Stimulated activated CD4-positive, alpha-beta T cell treated with anti-CD3 and anti-CD28 coated beads, TNF-alpha, amount 100 ng/mL, for 24 hours (primary cell): ENCODE measurements at regions not wholly inside any gene's neighbourhood (a gene's known extent, or its start where the extent isn't known, plus 50 kb on each side); places are given as distances from the start of the nearest gene placed in this dataset.
"Not testable (repeated sequence)": the region's sequence is repeated elsewhere in the genome, so short reads cannot be mapped to it uniquely, and the experiment has no call there.

Experiments used
- DNase-seq, 3 experiments: peaks; one replicate each; pipeline ENCODE4 v3.0.0-alpha.2; 2020; ENCODE audit warnings: low read depth in 3 of 3

DNA sequence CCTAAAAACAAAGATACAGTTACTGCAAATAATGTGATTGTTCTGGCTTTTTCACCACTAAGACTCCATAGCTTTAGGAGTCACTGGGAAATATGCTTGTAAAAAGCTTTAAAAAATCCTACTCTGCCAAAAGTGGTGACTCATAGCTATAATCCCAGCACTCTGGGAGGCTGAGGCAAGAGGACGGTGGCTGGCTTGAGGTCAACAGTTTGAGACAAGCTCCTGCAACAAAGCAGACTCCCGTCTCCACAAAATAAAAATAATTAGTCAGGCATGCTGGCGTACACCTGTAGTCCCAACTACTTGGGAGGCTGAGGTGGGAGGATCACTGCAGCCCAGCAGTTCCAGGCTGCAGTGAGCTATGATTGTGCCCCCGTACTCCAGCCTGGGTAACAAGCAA is 406.4 kb downstream of the HTR1A start:
- DNase-seq = no peak

DNA sequence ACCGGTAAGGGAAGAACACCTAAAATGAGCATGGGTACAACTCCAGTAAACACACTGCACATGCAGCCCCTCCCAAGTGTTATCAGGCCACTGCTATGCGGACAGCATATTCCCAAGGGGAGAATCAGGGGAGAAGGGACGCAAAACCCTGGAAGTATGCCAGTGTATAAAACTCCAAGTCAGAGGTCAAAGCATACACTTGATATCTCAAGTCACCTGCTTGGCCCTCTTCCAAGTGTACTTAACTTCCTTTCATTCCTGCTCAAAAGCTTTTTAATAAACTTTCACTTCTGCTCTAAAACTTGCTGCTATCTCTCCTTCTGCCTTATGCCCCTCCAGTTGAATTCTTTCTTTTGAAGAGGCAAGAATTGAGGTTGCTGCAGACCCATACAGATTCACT is 408.1 kb downstream of the HTR1A start:
- no peak for DNase-seq

DNA sequence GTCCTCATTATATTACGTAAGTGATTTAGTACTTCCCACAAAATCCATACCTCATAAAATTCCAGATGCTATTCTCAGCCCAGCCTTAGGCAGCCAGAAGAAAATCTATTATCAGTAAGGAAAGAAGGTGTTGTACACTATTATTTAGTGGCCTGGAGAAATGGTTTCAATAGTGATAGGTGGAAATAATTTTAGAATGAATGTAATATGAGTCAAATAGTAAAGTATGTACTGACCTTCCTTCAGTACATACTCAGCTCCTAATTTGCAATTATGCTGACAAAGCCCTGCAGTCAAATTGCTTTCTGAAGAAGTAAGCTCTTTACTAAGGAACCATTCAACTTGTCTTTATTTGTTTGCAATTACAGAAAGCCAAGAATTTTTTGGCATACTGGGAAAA is 409.2 kb downstream of the HTR1A start:
- DNase-seq = no peak

DNA sequence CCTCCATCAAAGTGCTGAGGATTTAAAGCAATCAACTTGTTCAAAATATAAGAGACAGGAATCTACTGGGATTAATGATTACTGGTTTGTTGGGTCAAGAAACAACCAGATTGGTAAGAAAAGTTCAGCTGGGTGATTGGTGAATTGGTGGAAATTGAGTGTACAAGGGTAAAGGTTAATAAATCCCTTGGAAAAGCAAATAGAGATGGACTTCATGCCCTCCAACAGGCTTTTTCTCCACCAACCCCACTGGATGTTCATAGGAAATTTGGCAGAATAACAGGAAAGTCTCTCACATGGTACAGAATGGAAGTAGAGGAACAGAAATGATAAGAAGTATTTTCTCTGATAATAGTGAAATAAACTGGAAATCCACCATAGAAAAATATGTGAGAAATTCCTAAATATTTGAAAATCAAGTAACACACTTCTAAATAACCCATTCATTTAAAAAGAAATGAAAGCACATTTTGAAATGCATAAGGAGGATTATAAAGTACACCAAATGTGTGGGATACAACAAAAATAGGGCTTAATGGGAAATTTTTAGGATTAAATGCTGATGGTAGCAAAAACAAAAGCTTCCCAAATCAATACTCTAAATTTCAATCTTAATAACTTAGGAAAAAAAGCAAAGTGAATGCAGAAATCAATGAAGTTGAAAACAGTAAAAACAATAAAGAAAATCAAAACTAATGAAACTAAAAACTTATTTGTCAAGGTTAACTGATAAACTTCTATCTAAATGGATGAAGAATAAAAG is 426.2 kb downstream of the HTR1A start:
- DNase-seq = no peak

DNA sequence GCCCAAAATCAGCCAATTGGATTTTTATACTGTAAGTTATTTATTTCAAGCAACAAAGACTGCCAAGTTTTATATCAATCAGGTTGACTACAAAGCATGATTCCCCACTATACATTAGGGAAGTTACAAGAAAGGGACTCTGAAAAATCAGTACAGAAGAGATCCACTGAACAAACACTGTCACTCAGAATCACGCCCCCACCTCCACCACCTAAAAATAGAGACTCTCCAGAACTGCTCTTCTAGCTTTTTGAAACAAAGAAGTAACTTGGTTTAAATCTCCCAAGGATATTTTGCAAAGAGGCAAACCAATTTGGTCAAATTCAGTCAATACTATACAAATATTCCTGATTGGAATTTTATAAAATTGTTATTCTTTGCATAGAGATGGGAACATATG is 438.0 kb downstream of the HTR1A start:
- no peak for DNase-seq

DNA sequence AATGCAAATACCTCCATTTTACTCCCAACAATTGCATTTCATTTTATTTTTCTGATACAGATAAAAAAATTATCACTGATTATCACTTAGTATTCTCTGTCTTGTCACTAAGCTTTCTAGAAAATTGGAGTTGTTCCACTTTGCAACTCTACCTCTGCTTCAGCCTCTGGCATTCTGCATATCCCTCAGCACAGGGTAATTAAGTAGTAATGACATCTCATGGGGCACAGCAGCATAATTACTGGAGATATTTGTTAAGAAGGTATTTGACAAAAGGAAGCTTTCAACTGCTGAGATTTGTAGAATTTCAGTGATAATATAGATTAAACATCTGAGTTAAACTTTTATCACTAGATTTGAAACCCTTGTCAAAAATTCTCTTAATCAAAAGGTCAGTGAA is 446.2 kb downstream of the HTR1A start:
- no peak for DNase-seq

DNA sequence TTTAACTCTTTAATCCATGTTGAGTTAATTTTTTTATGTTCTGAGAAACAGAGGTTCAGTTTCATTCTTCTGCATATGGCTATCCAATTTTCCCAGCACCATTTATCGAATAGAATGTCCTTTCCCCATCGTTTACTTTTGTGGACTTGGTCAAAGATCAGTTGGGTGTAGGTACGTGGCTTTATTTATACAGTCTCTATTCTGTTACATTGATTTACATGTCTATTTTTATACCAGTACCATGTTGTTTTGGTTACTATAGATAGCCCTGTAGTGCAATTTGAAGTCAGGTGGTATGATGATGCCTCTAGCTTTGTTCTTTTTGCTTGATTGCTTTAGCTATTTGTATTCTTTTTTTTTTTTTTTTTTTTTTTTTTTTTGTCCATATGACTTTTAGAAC is 462.0 kb downstream of the HTR1A start:
- DNase-seq = no peak

DNA sequence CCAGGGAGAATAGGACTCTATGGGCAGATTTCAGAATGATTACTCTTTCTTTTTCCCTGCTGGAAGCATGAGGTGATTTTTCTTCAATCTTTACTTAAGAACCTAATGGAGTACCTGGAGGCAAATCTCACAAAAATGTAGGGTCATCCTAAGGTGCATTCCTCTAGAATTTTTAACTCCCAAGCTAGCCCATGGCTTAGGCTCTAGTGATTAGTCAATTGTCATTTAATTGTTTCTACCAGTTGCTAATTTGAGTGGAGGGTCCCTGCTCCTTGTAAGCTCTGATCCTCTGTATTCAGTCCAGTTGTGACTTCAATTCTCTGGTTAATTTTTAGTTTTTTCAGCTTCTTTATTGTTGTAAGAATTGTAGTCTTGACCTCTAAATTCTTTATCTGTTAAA is 467.0 kb downstream of the HTR1A start:
- no peak for DNase-seq

DNA sequence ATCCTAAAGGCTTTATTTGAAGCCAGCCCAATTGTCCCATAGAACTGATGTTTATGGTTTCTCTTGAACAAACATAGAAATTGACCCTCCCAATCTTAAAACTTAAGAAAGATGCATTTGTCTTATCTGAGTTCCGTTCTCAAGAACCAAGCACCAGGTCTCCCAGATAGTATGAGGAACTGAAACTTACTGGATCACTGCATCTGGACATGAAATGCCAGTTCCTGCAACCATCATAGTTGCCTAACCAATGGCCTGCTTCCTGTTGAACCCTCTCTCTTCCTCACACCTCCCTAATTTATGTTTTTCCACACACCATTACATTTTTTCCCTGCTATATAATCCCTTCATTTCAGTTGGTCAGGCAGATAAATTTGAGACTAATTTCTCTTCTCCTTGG is 478.9 kb downstream of the HTR1A start:
- DNase-seq = no peak

DNA sequence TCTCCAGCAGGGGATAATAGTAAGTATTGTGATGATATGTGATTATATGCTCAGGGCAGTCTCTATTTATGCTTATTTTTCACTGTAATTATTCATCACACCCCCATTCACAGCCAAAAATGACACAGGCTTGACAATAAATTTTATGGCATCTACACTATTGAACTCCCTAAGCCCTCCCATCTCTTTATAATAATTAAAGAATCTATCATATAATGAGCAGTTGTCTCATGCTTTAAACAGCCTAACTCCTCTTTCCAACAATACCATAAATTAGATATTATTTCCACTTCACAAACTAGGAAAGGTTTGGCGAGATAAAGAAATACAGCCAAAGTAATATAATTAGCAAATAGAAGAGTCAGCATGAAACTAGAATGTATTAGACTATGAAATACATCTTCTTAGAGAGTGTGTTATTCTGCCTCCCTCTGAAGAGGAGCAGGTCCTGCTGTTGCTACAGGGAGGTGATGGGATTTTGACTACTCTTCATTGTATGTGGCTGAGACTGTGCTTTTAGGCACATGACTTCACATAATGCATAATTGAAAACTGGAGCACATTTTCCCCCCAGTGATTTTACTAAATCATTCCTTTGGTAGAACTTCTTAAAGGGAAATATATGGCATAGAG is 488.8 kb downstream of the HTR1A start:
- no peak for DNase-seq

DNA sequence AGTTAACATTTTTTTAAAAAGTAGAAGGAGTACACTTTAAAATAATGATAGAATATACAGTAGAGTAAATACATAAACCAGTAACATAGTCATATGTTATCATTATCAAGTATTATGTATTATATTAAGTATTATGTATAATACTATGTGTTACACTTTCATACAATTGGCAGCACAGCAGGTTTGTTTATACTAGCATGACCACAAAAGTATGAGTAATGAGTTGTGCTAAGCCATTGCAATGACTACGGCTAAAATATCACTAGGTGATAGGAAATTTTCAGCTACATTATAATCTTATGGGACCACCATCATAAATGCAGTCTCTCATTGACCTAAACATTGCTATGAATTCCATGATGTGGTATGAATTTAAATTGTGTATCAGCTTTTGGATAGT is 506.0 kb downstream of the HTR1A start:
- no peak for DNase-seq

DNA sequence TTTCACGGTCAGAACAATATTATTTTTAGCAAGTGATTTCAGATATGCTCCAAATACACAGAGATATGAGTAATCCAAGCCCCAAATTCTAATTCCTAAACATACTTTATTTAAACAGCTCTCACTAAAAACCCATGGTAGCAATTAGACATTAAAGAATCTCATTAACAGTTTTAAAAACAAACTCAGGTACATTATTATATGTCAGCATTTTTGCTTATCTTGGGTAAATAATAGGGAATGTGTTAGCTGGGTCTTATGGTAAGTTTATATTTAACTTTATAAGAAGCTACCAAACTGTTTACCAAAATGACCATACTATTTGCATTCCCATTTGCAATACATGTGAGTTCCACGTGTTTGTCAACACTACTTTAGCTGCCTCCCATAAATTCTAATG is 511.1 kb downstream of the HTR1A start:
- no peak for DNase-seq

DNA sequence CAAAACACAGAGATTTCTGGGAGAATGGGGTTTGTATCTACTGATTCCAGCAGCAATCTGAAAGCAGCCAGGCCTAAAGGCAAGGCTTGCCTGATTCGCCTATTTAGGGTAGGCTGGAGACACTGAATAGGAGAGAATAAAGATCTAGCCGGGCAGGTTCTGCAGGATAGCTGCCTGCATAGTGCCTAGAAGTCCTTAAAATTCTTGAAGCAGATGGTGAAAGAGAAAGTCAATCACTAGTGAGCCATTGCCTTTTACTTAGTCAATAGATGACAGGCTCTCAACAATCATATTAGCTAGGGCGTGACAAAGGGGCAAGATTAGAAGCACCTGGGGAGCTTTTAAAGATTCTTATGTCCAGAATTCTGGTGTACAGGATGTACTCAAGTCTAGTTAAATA is 522.7 kb downstream of the HTR1A start:
- DNase-seq = no peak

DNA sequence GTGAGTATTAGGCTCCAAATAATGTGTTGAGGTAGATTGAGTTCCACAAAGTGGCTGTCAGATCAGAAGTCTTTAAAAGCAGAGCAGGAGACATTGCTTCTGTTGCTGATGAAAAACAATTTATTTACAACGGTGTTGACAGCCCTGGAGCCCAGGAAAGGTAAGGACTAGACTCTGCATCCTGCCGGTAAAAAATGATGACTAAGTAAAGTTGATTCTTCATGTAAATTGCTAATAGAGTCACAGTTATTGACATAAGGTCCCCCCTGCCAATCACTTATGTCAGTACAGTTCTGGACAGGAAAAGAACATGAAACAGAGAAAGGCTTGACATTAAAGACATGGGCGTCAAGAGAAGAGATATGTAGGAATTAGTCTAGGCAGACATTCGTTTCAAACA is 552.5 kb downstream of the HTR1A start:
- no peak for DNase-seq

DNA sequence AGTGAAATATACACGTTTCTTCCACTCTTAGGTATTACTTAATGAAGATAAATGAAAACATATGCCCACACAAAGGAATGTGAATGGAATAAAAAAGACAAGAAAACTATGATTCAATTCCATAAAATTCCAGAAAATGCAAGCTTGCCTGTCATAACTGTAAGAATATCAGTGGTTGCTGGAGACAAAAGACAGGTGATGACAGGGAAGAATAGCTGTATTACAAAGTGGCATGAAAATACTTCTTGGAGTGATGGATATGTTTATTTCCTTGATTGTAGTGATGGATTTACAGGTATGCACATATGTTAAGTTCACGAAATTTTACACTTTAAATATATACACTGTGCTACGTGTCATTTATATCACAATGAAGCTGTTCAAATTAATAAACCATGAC is 553.3 kb downstream of the HTR1A start:
- no peak for DNase-seq

DNA sequence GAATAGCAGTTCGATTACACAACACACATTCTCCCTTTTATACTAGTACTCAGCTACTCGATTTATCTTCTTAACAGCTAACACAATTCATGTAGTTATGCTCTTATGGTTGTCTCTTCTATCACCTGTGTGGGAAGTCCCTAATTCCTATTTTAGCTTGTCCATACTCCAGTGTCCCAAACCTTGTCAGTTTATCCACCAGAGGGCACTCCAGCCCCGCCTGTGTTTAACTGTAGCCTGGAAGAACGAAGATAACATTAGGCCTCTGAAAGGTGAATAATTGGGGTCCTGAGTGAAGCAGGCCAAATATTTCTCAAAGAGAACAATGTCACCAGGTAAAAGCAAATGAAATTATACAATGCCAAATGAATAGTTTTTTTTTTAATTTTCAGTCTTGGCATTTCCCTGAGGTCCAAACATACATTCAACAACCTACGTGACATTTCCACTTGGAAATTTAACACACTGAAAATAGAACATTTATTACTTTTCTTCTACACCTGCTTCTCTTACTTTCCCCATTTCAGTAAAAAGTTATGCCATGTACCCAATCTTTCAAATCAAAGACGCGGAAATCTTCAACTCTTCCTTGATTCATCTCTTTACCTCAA is 560.7 kb downstream of the HTR1A start:
- peak in 1 of 3 experiments; percentile 26 for DNase-seq

DNA sequence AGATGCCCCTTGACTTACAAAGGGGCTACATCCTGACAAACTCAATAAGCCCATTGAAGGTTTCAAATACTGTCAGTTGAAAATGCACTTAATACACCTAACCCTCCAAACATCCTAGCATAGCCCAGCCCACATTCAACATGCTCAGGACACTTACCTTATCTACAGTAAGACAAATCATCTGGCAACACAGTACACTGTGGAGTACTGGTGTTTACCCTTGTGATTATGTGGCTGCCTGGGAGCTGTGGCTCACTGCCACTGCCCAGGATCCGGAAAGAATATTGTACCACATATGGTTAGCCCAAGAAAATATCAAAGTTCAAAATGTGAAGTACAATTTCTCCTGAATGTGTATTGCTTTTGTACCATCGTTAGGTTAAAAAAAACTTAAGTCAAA is 562.2 kb downstream of the HTR1A start:
- DNase-seq = no peak

DNA sequence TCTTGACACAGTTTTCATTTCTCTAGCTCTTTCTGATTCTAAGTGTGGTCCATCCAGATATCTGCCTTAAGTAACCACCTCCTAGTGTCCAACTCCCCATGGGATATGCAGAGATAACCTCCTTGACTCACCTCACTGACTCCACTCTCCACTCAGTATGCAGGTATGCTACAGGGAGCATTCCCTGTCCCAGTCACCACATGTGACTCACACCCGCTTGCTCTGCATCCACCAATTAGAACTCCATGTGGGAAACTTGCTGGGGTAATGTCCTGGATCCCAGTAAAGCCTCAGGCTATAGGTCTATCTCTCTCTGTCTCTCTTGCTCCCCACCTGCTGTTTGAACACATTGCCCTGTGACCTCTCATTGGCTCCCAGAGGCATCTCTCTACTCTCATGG is 563.9 kb downstream of the HTR1A start:
- DNase-seq = no peak

DNA sequence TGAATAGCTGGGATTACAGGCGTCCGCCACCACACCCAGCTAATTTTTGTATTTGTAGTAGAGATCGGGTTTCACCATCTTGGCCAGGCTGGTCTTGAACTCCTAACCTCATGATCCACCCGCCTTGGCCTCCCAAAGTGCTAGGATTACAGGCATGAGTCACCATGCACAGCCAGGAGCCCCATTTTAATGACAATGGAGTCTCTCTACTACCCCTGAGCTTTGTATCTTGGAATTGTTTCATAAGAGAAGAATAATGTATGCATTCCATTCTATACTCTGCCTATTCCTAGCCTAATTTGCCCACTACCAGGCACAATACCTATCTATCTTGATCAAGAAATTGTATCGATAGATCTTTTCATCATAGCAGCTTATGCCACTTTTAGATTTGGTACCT is 574.1 kb downstream of the HTR1A start:
- DNase-seq = not testable (repeated sequence)

DNA sequence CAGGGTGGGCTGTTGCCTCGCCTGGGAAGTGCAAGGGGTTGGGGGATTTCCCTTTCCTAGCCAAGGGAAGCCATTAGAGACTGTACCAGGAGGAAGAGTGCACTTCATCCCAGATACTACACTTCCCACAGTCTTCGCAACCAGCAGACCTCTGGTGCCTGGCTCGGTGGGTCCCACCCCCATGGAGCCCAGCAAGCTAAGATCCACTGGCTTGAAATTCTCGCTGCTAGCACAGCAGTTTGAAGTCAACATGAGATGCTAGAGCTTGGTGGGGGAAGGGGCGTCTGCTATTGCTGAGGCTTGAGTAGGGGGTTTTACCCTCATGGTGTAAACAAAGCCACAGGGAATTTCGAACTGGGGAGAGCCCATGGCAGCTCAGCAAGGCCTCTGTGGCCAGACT is 586.4 kb downstream of the HTR1A start:
- DNase-seq = no peak

DNA sequence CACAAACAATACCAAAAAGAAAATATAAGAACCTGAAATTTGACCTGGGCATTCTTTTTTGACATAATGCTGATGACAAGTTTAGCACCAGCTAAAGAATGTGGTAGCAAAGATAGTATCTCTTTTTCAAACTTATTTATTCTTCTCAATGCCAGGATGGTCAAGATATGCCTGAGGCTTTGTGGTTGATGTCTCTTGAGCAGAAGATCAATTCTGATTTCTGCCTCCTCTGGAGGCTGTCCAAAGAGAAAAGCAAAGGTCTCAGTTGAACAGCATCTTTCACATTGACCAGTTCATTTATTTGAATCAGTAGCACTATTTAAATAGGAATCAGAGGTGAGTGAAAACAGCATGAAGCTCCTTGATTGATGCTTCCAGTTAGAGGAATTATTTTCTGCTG is 588.2 kb downstream of the HTR1A start:
- no peak for DNase-seq

DNA sequence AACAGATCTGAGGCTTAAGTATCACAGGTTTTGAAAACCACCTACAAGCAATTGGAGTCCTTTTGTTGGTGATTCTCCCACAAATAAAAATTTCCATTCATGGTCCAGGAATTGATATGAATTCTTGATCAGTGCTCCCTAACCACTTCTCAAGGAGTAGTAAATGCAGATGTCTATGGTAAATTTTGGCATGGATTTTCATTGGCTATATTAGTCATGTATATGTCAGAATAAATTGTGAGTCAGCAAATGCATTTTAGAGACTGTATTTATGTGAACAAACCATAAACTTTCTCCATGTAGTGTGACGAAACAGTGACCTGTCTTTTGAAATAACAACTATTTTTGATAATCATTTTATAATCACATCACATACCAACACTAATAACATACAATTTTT is 611.1 kb downstream of the HTR1A start:
- DNase-seq = no peak

DNA sequence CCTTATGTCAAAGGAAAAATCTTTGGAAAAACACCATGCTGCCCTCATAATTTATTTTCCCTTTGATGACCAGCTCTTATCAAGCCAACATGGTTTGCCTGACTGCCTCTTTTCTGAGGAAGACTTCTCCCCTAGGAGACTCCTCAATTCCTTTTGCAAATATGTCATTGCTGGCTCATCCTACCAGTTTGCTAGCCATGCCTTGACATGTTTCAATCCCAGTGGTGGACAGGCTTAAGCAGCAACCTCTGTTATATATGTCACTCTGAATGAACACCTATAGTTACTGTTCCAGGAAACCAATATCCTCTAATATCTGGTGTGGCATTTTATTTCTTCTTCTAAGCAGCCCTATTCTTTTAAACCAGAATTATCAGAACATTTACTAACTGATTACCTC is 615.8 kb downstream of the HTR1A start:
- no peak for DNase-seq
